ENCODE measurements at regions not wholly inside any gene's neighbourhood (a gene's known extent, or its start where the extent isn't known, plus 50 kb on each side); places are given as distances from the start of the nearest gene placed in this dataset.

DNA sequence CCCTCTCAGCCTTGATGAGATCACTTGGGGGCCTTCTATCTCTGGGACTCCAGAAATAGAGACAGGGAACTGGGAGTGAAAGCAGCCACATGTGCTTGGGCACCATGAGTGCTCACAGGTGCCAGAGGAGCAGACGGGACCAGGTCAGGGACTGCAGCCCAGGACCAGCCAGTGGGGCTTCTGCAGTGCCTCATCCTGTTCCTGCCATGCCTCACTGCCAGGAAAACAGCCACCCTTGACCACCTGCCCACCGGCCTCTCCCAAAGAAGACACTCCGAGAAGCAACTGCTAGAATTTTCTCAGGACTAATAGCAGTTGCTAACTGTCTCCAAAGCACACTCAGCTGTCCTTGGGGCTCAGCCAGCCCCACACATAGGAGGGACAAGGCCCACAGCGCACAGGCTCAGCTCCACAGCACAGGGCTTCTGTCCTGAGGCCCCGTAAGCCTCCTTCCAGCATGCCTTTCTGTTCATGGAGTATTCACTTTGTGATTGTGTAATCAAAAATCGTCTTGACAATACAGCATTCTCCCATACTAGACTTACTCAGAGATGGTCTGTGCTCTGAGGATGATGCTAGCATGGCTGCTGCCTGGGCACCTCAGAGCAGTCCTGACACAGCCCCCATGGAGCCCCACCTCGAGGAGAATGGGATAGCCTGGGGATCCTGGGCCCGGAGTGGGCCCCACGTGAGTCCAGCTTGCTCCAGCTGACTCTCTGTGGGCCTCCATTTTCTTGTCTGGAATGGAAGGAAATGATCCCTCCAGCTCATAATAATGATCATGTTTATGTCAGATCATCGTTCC lies 115.7 kb upstream of the RET start:
- Histone ChIP-seq H3K27ac (ENCODE audit: low read depth, low read length) (no peak overlapping the region), H4K91ac (ENCODE audit: low read depth, low read length) (no peak overlapping the region), H3K23ac (ENCODE audit: low read length) (no peak overlapping the region), H2BK5ac (ENCODE audit: low read depth, low read length, poor library complexity) (no peak overlapping the region), H3K79me1 (ENCODE audit: low read length) (peaks cover 2% of the 10 kb centered on the region), H3K4ac (ENCODE audit: low read depth, low read length) (no peak overlapping the region), H2BK120ac (ENCODE audit: insufficient read depth, low read length, poor library complexity) (no peak overlapping the region), H3K36me3 (ENCODE audit: control insufficient read depth in 1 of 2, insufficient read depth in 2 of 2, low read length in 2 of 2) (no peaks in the 10 kb centered on the region), H3K9me3 (ENCODE audit: insufficient read depth, low read depth, low read length) (no peaks in the 10 kb centered on the region), H3K27me3 (ENCODE audit: insufficient read depth, low read length) (no peaks in the 10 kb centered on the region), H4K8ac (ENCODE audit: low read depth, low read length) (no peak overlapping the region), H3K79me2 (ENCODE audit: control insufficient read depth, insufficient read depth, low read length, poor library complexity) (no peaks in the 10 kb centered on the region), H3K14ac (ENCODE audit: low read length) (no peak overlapping the region), H3K4me2 (ENCODE audit: low read length) (no peak overlapping the region), H2BK12ac (ENCODE audit: low read length) (no peak overlapping the region), H3K9ac (ENCODE audit: low read length) (no peak overlapping the region), H4K12ac (ENCODE audit: low read depth, low read length) (no peak overlapping the region), H2AK5ac (ENCODE audit: low read length) (no peak overlapping the region), H3K4me3 (ENCODE audit: low read depth, low read length) (no peak overlapping the region), H3K18ac (ENCODE audit: low read length) (no peak overlapping the region), H2AFZ (ENCODE audit: insufficient read depth, low read length, poor library complexity) (no peak overlapping the region), H3K4me1 (ENCODE audit: control insufficient read depth in 1 of 2, insufficient read depth in 2 of 2, low read length in 2 of 2) (peaks cover 0 to 5% of the 10 kb centered on the region in 2 experiments)
- no peak for DNase-seq
- no CpG with 5 or more reads among the region's 10 CpGs for WGBS (ENCODE audit: extremely low coverage, insufficient coverage, insufficient read length)

DNA sequence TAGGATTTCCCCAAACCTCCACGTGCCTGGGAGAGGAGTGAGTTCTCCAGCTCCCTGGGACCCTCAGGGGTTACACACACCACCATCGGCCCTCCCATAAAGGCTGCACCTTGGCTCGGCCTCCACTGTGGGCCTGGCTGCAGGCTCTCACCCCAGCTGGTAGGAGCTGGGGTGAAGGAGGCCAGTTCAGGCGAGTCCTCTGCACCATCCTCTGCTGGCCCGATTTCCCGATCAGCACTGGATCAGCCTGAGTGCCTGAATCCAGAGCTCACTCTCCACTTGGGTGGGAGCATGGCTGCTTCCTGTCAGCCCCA lies 115.1 kb upstream of the RET start:
- WGBS (ENCODE audit: extremely low coverage, insufficient coverage, insufficient read length) = no CpG with 5 or more reads among the region's 6 CpGs
- peaks cover 2% of the 10 kb centered on the region for H3K79me1 ChIP-seq (ENCODE audit: low read length)
- no peak overlapping the region for H3K4ac ChIP-seq (ENCODE audit: low read depth, low read length)

DNA sequence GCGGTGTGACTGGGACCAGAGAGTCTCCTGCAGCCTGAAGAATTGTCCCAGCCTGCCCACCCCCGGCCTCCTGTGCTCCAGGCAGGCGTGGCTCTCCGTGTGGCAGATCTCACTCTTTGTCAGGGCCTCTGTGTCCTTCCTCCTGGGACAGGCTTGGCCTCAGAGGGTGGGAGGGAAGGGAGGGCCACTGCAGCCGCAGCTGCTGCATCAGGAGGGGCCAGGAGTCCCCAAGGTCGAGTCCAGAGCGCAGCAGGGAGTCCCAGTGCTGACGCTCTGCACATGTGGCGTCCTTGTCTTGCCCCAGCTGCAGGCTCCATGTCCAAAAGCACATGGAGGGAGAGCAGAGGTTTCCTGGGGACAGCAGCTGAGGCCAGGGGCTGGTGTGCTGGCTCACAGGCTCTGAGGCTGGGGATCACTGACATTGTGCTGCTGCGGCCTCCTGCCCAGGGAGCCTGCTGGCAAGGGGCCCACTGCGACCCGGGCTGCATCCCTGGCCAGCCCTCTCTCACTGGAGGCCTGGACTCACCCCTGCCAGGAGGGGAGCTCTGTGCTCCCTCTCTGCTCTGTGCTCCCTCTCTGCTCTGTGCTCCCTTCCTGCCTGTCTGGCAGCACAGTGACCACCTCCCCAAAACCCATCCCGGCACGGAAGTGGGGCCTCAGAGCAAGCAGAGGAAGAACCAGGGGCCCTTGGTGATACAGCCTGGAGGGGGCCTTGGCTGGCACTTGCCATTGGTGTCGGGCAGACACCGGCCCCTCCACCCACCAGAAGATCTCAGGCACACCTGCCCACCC lies 114.6 kb upstream of the RET start:
- H2BK12ac ChIP-seq (ENCODE audit: low read length) = no peak overlapping the region
- DNase-seq = no peak
- H3K4ac ChIP-seq (ENCODE audit: low read depth, low read length) = no peak overlapping the region

More for the DNA sequence above, 115.1 kb upstream of the RET start:
- no peak overlapping the region for H3K18ac ChIP-seq (ENCODE audit: low read length)
- H3K9ac ChIP-seq (ENCODE audit: low read length) = no peak overlapping the region
- H3K23ac ChIP-seq (ENCODE audit: low read length) = no peak overlapping the region
- H3K4me2 ChIP-seq (ENCODE audit: low read length) = no peak overlapping the region
- no peaks in the 10 kb centered on the region for H3K79me2 ChIP-seq (ENCODE audit: control insufficient read depth, insufficient read depth, low read length, poor library complexity)
- no peak overlapping the region for H4K91ac ChIP-seq (ENCODE audit: low read depth, low read length)
- H3K4me1 ChIP-seq (ENCODE audit: control insufficient read depth in 1 of 2, insufficient read depth in 2 of 2, low read length in 2 of 2) = peaks cover 0 to 5% of the 10 kb centered on the region in 2 experiments
- H2BK5ac ChIP-seq (ENCODE audit: low read depth, low read length, poor library complexity) = no peak overlapping the region
- H3K9me3 ChIP-seq (ENCODE audit: insufficient read depth, low read depth, low read length) = no peaks in the 10 kb centered on the region
- H3K27ac ChIP-seq (ENCODE audit: low read depth, low read length) = no peak overlapping the region
- no peak overlapping the region for H2AK5ac ChIP-seq (ENCODE audit: low read length)
- no peak for DNase-seq
- no peak overlapping the region for H2BK12ac ChIP-seq (ENCODE audit: low read length)
- no peaks in the 10 kb centered on the region for H3K36me3 ChIP-seq (ENCODE audit: control insufficient read depth in 1 of 2, insufficient read depth in 2 of 2, low read length in 2 of 2)
- no peak overlapping the region for H3K4me3 ChIP-seq (ENCODE audit: low read depth, low read length)
- H2AFZ ChIP-seq (ENCODE audit: insufficient read depth, low read length, poor library complexity) = no peak overlapping the region
- no peak overlapping the region for H4K8ac ChIP-seq (ENCODE audit: low read depth, low read length)
- no peak overlapping the region for H2BK120ac ChIP-seq (ENCODE audit: insufficient read depth, low read length, poor library complexity)
- H3K27me3 ChIP-seq (ENCODE audit: insufficient read depth, low read length) = no peaks in the 10 kb centered on the region
- no peak overlapping the region for H4K12ac ChIP-seq (ENCODE audit: low read depth, low read length)
- H3K14ac ChIP-seq (ENCODE audit: low read length) = no peak overlapping the region

GRCh38 chr10:42962902-42963231 lies 114.0 kb upstream of the RET start:
- no peaks in the 10 kb centered on the region for H3K36me3 ChIP-seq (ENCODE audit: control insufficient read depth in 1 of 2, insufficient read depth in 2 of 2, low read length in 2 of 2)
- no peaks in the 10 kb centered on the region for H3K27me3 ChIP-seq (ENCODE audit: insufficient read depth, low read length)
- no peak overlapping the region for H3K4ac ChIP-seq (ENCODE audit: low read depth, low read length)
- H3K4me2 ChIP-seq (ENCODE audit: low read length) = no peak overlapping the region
- H3K4me3 ChIP-seq (ENCODE audit: low read depth, low read length) = no peak overlapping the region
- no peak overlapping the region for H2BK12ac ChIP-seq (ENCODE audit: low read length)
- H3K9me3 ChIP-seq (ENCODE audit: insufficient read depth, low read depth, low read length) = no peaks in the 10 kb centered on the region
- WGBS (ENCODE audit: extremely low coverage, insufficient coverage, insufficient read length) = no CpG with 5 or more reads among the region's 5 CpGs
- no peak overlapping the region for H3K23ac ChIP-seq (ENCODE audit: low read length)
- H4K91ac ChIP-seq (ENCODE audit: low read depth, low read length) = no peak overlapping the region
- peaks cover 0 to 5% of the 10 kb centered on the region in 2 experiments for H3K4me1 ChIP-seq (ENCODE audit: control insufficient read depth in 1 of 2, insufficient read depth in 2 of 2, low read length in 2 of 2)
- no peak overlapping the region for H3K9ac ChIP-seq (ENCODE audit: low read length)
- no peak overlapping the region for H3K18ac ChIP-seq (ENCODE audit: low read length)
- H3K27ac ChIP-seq (ENCODE audit: low read depth, low read length) = no peak overlapping the region
- H3K14ac ChIP-seq (ENCODE audit: low read length) = no peak overlapping the region
- H3K79me2 ChIP-seq (ENCODE audit: control insufficient read depth, insufficient read depth, low read length, poor library complexity) = no peaks in the 10 kb centered on the region
- no peak for DNase-seq
- peaks cover 2% of the 10 kb centered on the region for H3K79me1 ChIP-seq (ENCODE audit: low read length)
- no peak overlapping the region for H2AK5ac ChIP-seq (ENCODE audit: low read length)
- no peak overlapping the region for H4K12ac ChIP-seq (ENCODE audit: low read depth, low read length)
- no peak overlapping the region for H4K8ac ChIP-seq (ENCODE audit: low read depth, low read length)
- H2BK5ac ChIP-seq (ENCODE audit: low read depth, low read length, poor library complexity) = no peak overlapping the region
- H2BK120ac ChIP-seq (ENCODE audit: insufficient read depth, low read length, poor library complexity) = no peak overlapping the region
- H2AFZ ChIP-seq (ENCODE audit: insufficient read depth, low read length, poor library complexity) = no peak overlapping the region

More for the DNA sequence above, 114.6 kb upstream of the RET start:
- Histone ChIP-seq H2BK5ac (ENCODE audit: low read depth, low read length, poor library complexity) (no peak overlapping the region), H3K14ac (ENCODE audit: low read length) (no peak overlapping the region), H3K4me2 (ENCODE audit: low read length) (no peak overlapping the region), H3K27me3 (ENCODE audit: insufficient read depth, low read length) (no peaks in the 10 kb centered on the region), H3K4me3 (ENCODE audit: low read depth, low read length) (no peak overlapping the region), H3K79me2 (ENCODE audit: control insufficient read depth, insufficient read depth, low read length, poor library complexity) (no peaks in the 10 kb centered on the region), H2AK5ac (ENCODE audit: low read length) (no peak overlapping the region), H4K8ac (ENCODE audit: low read depth, low read length) (no peak overlapping the region), H3K79me1 (ENCODE audit: low read length) (peaks cover 2% of the 10 kb centered on the region), H4K12ac (ENCODE audit: low read depth, low read length) (no peak overlapping the region), H3K4me1 (ENCODE audit: control insufficient read depth in 1 of 2, insufficient read depth in 2 of 2, low read length in 2 of 2) (peaks cover 0 to 5% of the 10 kb centered on the region in 2 experiments), H3K18ac (ENCODE audit: low read length) (no peak overlapping the region), H4K91ac (ENCODE audit: low read depth, low read length) (no peak overlapping the region), H3K27ac (ENCODE audit: low read depth, low read length) (no peak overlapping the region), H2AFZ (ENCODE audit: insufficient read depth, low read length, poor library complexity) (no peak overlapping the region), H3K9me3 (ENCODE audit: insufficient read depth, low read depth, low read length) (no peaks in the 10 kb centered on the region), H3K9ac (ENCODE audit: low read length) (no peak overlapping the region), H3K23ac (ENCODE audit: low read length) (no peak overlapping the region), H3K36me3 (ENCODE audit: control insufficient read depth in 1 of 2, insufficient read depth in 2 of 2, low read length in 2 of 2) (no peaks in the 10 kb centered on the region), H2BK120ac (ENCODE audit: insufficient read depth, low read length, poor library complexity) (no peak overlapping the region)
- WGBS (ENCODE audit: extremely low coverage, insufficient coverage, insufficient read length) = no CpG with 5 or more reads among the region's 16 CpGs

Data from trophoblast cell (in vitro differentiated cells and primary cell).